Heart left ventricle (tissue), 13 donors: ENCODE measurements at regions not wholly inside any gene's neighbourhood (a gene's known extent, or its start where the extent isn't known, plus 50 kb on each side); places are given as distances from the start of the nearest gene placed in this dataset.

ENCODE experiments used
- CTCF ChIP-seq, 12 donors: fragments of 200-600 bp; sonication (generic) in 4 of 12; IDR thresholded peaks; one replicate each; pipeline versions ENCODE4 v1.5.0 to v1.8.0; 2018 to 2022; ENCODE audit warnings: antibody characterized with exemption in 12 of 12, mild to moderate bottlenecking in 5 of 12
- POLR2A ChIP-seq, 2 donors: fragments of 450-650 bp; IDR thresholded peaks; one replicate each; pipeline ENCODE4 v1.6.1; 2017; ENCODE audit warnings: antibody characterized with exemption in 2 of 2, mild to moderate bottlenecking in 2 of 2, moderate library complexity in 2 of 2
- donor health status: ischemic (EF 13 %, LVEDD 7.1; RV severe dilation, severe dysfunction).
- donor health status: DM: no; HTN: yes; CAD: no.
- donor health status: DM: no; HTN: no; CAD: no.
- donor health status: ischemic (EF 25% LVEDD 6.9; RV normal size, moderate dysfunction).
- donor health status: ischemic (EF 25% LVEDD 5.7; RV mildly dilated, moderate dysfunction).
- donor health status: ischemic (EF 35%, LVEDD 5.7; RV mildly dilated, moderate dysfunction).
- donor health status: nonischemic (EF 11% LVEDD 7.7; RV severe dilation, severe dysfunction).
- donor health status: DM: yes; HTN: yes; CAD: no.
- donor health status: PGD.
- donor health status: ischemic (EF 29% LVEDD 5.4; RV normal size, mild dysfunction).
- donor health status: nonischemic (EF 23%, LVEDD 6.1; RV moderate dilation, normal function).

- TF ChIP-seq CTCF (IDR thresholded peaks at IDR 0.05) (no peak), POLR2A (IDR thresholded peaks at IDR 0.05) (no peak)
These were observed 86.2 kb upstream of the GPR6 start for GRCh38 chr6:109891924-109892323.
